Brain pericyte (primary cell): ENCODE measurements at regions not wholly inside any gene's neighbourhood (a gene's known extent, or its start where the extent isn't known, plus 50 kb on each side); places are given as distances from the start of the nearest gene placed in this dataset.

ENCODE experiments used
- DNase-seq: peaks from one replicate; pipeline ENCODE4 v3.0.0-alpha.2; 2012; ENCODE audit warnings: low read depth, low spot score

- no peak for DNase-seq
Measured at GRCh38 chr2:129763190-129763846, 216.1 kb upstream of the RAB6C start.

GRCh38 chr2:129763966-129764365, 215.5 kb upstream of the RAB6C start:
- no peak for DNase-seq

- DNase-seq: no peak
Measured at GRCh38 chr2:129764376-129765325, 214.8 kb upstream of the RAB6C start.

- DNase-seq: no peak
Measured at GRCh38 chr2:129765326-129765677, 214.2 kb upstream of the RAB6C start.

- no peak for DNase-seq
Measured at GRCh38 chr2:129765678-129766351, 213.7 kb upstream of the RAB6C start.

- DNase-seq: no peak
Measured at GRCh38 chr2:129766374-129766993, 213.0 kb upstream of the RAB6C start.

- DNase-seq: no peak
Measured at GRCh38 chr2:129767346-129768035, 212.0 kb upstream of the RAB6C start.

- no peak for DNase-seq
Measured at GRCh38 chr2:129768036-129768386, 211.5 kb upstream of the RAB6C start.

- no peak for DNase-seq
Measured at GRCh38 chr2:129768485-129769184, 210.8 kb upstream of the RAB6C start.

GRCh38 chr2:129769185-129769991, 210.1 kb upstream of the RAB6C start:
- DNase-seq: no peak

GRCh38 chr2:129771418-129772189, 207.9 kb upstream of the RAB6C start:
- no peak for DNase-seq

GRCh38 chr2:129772190-129772579, 207.3 kb upstream of the RAB6C start:
- no peak for DNase-seq

GRCh38 chr2:129775952-129776653, 203.4 kb upstream of the RAB6C start:
- DNase-seq: no peak

- DNase-seq: no peak
Measured at GRCh38 chr2:129777146-129777545, 202.3 kb upstream of the RAB6C start.

GRCh38 chr2:129777762-129778583, 201.5 kb upstream of the RAB6C start:
- no peak for DNase-seq

GRCh38 chr2:129778584-129778877, 200.9 kb upstream of the RAB6C start:
- no peak for DNase-seq

GRCh38 chr2:129779783-129780182, 199.7 kb upstream of the RAB6C start:
- DNase-seq: no peak
